ENCODE measurements at regions not wholly inside any gene's neighbourhood (a gene's known extent, or its start where the extent isn't known, plus 50 kb on each side); places are given as distances from the start of the nearest gene placed in this dataset.
"Not testable (repeated sequence)": the region's sequence is repeated elsewhere in the genome, so short reads cannot be mapped to it uniquely, and the experiment has no call there.

DNA sequence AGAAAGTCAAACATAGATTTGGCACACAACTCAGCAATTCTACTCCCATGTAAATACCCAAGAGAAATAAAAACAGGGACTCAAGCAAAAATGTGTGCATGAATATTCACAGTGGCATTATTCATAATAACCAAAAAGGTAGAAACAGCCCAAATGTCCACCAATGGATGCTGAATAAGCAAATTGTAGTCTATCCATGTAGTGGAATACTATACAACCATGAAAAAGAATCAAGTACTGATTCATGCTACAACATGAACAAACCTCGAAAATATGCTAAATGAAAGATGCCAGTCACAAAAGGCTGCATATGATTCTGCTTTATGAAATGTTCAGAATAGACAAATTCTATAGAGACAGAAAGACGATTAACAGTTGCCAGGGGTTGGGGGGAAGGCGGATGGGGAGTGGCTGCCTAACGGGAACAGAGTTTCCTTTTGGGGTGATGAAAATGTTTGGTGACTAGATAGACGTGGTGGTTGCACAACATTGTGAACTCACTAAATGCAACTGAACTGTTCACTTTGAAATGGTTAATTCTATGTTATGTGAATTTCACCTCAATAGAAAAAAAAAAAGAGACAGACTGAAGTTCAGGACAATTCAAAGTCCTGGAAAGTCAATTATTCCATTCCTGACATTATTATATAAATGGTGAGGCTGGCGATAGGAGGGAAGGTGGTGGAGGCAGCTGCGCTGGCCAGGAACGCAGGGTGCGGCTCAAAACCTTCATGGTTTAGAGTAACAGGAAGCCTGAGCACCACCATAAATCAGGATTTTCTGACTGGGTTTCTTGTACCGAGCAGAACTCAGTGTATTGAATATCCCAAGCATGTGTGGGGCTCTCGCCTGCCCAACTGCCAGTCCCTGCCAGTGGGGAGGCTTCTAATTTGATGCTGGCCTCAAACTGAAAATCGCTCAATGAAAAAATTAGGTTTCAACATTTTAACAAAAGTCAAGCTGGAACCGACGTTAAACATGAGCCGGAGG lies 300.9 kb downstream of the C16orf95 start:
- peaks cover 5 to 11% (median 8%) of the 10 kb centered on the region in 3 donors for H3K27me3 Mint-ChIP-seq (ENCODE audit: low read depth in 3 of 3)
- H3K27ac Mint-ChIP-seq = no peak overlapping the region
- H3K4me1 Mint-ChIP-seq = no peaks in the 10 kb centered on the region
- peaks cover 0 to 3% (median 0%) of the 10 kb centered on the region in 6 donors for H3K9me3 Mint-ChIP-seq
- no peak overlapping the region for H3K4me3 Mint-ChIP-seq
- H3K36me3 Mint-ChIP-seq = no peaks in the 10 kb centered on the region
- DNase-seq = no peak

DNA sequence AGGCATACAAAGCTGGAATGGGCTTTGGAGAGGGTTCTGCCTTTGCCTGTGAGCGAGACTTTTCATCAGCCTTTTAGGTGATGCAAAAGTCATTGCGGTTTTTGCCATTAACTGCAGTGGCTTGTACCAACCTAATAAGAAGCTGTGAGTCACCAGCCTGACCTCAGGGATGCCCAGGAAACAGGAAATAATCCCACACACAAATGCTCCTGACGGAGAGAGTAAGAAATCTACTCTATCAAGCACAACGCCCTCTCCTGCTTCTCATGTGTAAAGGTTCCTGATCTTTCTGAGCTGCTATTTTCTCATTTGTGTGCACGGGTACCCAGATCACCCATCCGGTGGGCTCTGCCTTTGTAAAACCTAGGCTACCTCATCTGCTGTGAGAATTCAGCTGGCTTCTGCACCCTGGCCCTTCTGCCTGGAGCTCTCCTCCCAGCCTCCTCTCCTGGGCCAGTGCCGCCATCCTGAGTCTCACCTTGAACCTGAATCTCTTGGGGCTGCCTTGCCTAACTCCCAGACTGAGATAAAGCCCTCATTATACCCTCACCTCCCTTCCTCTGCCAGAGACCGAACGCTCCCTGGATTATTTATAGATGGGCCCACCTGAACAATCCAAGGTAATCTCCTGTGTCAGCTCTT lies 299.7 kb downstream of the C16orf95 start:
- no peak for DNase-seq
- Mint-ChIP-seq H3K27me3 (ENCODE audit: low read depth in 3 of 3) (peaks cover 5 to 11% (median 8%) of the 10 kb centered on the region in 3 donors), H3K36me3 (no peaks in the 10 kb centered on the region), H3K9me3 (peaks cover 0 to 3% (median 0%) of the 10 kb centered on the region in 6 donors), H3K4me1 (no peaks in the 10 kb centered on the region), H3K27ac (no peak overlapping the region), H3K4me3 (no peak overlapping the region)

GRCh38 chr16:87025676-87026075 lies 291.5 kb downstream of the C16orf95 start:
- DNase-seq = no peak
- Mint-ChIP-seq H3K36me3 (no peaks in the 10 kb centered on the region), H3K27ac (no peak overlapping the region), H3K4me1 (no peaks in the 10 kb centered on the region), H3K9me3 (peaks cover 0 to 2% (median 0%) of the 10 kb centered on the region in 6 donors), H3K27me3 (ENCODE audit: low read depth in 3 of 3) (peaks cover 1 to 6% (median 2%) of the 10 kb centered on the region in 3 donors), H3K4me3 (no peak overlapping the region)

DNA sequence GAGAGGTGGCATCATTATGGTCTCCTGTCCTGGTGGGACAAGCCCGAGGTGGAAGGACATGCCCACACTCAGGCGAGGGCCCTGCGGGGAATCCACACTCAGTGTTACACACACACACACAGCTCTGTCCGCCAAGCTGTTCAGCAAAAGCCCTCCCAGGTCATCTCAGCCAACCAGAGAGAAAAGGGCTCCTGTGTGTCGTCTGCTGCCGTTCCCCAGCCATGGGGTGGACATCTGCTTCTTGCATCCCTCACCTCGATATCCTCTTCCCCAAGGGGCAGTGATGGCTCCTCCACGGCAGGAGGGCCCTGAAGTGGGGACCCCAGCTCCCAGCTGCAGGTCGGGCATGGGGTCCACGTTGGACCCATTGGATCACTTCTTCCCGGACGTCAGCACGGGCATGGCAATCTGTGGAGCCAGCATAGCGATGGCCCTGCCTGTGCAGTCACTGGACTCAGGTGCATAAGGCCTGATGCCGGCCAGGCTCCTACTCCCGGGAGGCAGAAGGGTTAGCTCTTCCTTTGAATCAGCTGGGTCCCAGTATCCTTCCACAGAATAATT lies 290.1 kb downstream of the C16orf95 start:
- DNase-seq = no peak
- no peak overlapping the region for H3K4me3 Mint-ChIP-seq
- H3K27me3 Mint-ChIP-seq (ENCODE audit: low read depth in 3 of 3) = peaks cover 1 to 9% (median 2%) of the 10 kb centered on the region in 3 donors
- H3K36me3 Mint-ChIP-seq = no peaks in the 10 kb centered on the region
- H3K9me3 Mint-ChIP-seq = peaks cover 0 to 2% (median 0%) of the 10 kb centered on the region in 6 donors
- H3K4me1 Mint-ChIP-seq = no peaks in the 10 kb centered on the region
- no peak overlapping the region for H3K27ac Mint-ChIP-seq

DNA sequence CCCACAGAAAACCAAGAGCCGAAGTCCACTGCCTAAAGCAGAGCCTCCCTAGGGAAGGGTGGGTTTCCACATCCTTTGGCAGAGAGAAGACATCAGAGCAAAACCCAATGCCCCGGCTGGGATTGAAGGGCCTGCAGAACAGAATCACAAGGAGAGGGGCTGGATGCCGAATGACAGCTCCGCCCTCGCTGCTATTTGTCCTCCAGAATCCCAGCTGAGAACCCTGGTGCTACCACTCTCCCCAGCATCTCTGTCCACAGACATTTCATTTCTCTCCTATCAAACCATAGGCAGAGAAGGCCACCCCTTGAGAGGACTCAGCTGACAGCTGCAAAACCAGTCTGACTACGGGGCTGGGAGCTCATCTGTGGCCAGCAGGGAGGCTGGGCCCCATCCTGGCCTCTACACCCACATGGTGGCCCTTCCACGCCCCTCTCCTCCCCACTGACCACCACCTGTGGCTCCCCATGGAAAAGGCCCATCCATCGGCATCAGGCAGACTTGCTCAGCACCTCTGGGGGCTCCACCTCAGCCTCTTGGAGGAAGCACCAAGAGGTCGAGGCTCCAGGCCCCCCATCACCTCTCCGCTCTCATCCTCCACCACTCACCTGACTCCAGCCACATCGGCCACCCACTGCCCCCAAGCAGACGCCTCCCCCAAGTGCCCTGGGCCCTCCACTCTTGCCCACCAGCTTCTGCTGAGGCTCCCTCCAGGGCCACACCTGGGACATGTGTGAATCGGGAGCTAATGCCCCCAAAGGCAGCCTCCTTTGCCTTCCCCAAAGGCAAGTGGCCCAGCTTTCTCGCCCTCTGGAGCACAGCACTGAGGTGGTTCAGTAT lies 288.5 kb downstream of the C16orf95 start:
- Mint-ChIP-seq H3K27ac (no peak overlapping the region), H3K4me3 (no peak overlapping the region), H3K27me3 (ENCODE audit: low read depth in 3 of 3) (peaks cover 1 to 6% (median 2%) of the 10 kb centered on the region in 3 donors), H3K9me3 (peaks cover 0 to 2% (median 0%) of the 10 kb centered on the region in 6 donors), H3K36me3 (no peaks in the 10 kb centered on the region), H3K4me1 (no peaks in the 10 kb centered on the region)
- no peak for DNase-seq

DNA sequence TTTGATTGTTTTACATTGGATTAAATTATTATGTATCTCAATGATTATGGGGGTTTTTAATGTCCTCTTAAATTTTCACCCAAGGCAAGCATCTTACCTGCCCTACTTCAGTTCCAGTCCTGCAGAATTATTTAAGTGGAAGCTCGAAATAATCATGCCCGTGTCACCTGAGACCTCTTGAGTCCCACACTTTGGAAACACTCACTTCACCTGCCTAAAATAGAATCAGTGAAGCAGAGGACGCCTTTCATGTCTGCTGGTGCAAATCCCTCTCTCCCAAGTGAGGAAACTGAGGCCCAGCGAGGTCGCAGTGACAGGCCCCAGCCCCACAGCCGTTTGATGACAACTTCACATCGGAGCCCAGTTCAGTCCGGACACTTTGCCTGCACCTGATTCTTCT lies 284.6 kb downstream of the C16orf95 start:
- H3K36me3 Mint-ChIP-seq = no peaks in the 10 kb centered on the region
- no peak overlapping the region for H3K4me3 Mint-ChIP-seq
- peaks cover 0 to 8% (median 1%) of the 10 kb centered on the region in 3 donors for H3K27me3 Mint-ChIP-seq (ENCODE audit: low read depth in 3 of 3)

GRCh38 chr16:87033021-87033471 lies 284.1 kb downstream of the C16orf95 start:
- H3K27me3 Mint-ChIP-seq (ENCODE audit: low read depth in 3 of 3) = peaks cover 0 to 8% (median 3%) of the 10 kb centered on the region in 3 donors
- H3K4me3 Mint-ChIP-seq = no peak overlapping the region
- H3K9me3 Mint-ChIP-seq = peaks cover 0 to under 1% (median 0%) of the 10 kb centered on the region in 6 donors
- no peak for DNase-seq
- H3K27ac Mint-ChIP-seq = no peak overlapping the region
- H3K36me3 Mint-ChIP-seq = no peaks in the 10 kb centered on the region
- no peaks in the 10 kb centered on the region for H3K4me1 Mint-ChIP-seq

More for the DNA sequence above, 284.6 kb downstream of the C16orf95 start:
- H3K27ac Mint-ChIP-seq = no peak overlapping the region
- peaks cover 0 to 2% (median 0%) of the 10 kb centered on the region in 6 donors for H3K9me3 Mint-ChIP-seq
- no peaks in the 10 kb centered on the region for H3K4me1 Mint-ChIP-seq
- DNase-seq = no peak

GRCh38 chr16:87033541-87034300 lies 283.5 kb downstream of the C16orf95 start:
- Mint-ChIP-seq H3K4me3 (no peak overlapping the region), H3K4me1 (no peaks in the 10 kb centered on the region), H3K27ac (no peak overlapping the region), H3K27me3 (ENCODE audit: low read depth in 3 of 3) (peaks cover 0 to 8% (median 3%) of the 10 kb centered on the region in 3 donors), H3K9me3 (no peaks in the 10 kb centered on the region), H3K36me3 (no peaks in the 10 kb centered on the region)
- no peak for DNase-seq

- Mint-ChIP-seq H3K4me3 (no peak overlapping the region), H3K9me3 (no peaks in the 10 kb centered on the region), H3K27ac (no peak overlapping the region), H3K36me3 (no peaks in the 10 kb centered on the region), H3K27me3 (ENCODE audit: low read depth in 3 of 3) (peaks cover 0 to 8% (median 3%) of the 10 kb centered on the region in 3 donors), H3K4me1 (no peaks in the 10 kb centered on the region)
- no peak for DNase-seq
Observed at GRCh38 chr16:87034317-87034716, 282.9 kb downstream of the C16orf95 start.

GRCh38 chr16:87035053-87035452 lies 282.1 kb downstream of the C16orf95 start:
- Mint-ChIP-seq H3K4me3 (no peak overlapping the region), H3K27me3 (ENCODE audit: low read depth in 3 of 3) (peaks cover 0 to 8% (median 2%) of the 10 kb centered on the region in 3 donors), H3K4me1 (no peaks in the 10 kb centered on the region), H3K36me3 (no peaks in the 10 kb centered on the region), H3K27ac (no peak overlapping the region), H3K9me3 (no peaks in the 10 kb centered on the region)
- DNase-seq = no peak

DNA sequence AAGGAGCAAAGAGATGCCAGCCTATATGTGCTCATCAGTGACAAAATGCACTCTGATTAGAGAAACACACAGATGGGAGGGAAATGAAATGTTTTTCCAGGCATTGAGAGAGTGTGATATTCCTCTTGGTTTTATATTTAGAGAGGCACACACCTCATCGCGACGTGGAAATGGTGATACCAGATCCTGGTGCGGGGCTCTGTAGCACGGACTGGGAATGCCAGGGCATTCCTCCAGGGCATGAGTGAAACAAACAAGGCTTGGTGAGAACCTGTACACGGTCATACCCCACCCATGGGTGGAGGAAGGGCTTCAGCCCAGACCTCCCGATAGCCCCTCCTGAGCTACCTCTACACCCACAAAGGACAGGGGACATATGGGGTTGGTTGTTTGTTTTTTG lies 280.2 kb downstream of the C16orf95 start:
- Mint-ChIP-seq H3K27ac (no peak overlapping the region), H3K4me3 (no peak overlapping the region), H3K4me1 (no peaks in the 10 kb centered on the region), H3K27me3 (ENCODE audit: low read depth in 3 of 3) (peaks cover 0 to 4% (median 4%) of the 10 kb centered on the region in 3 donors), H3K36me3 (no peaks in the 10 kb centered on the region), H3K9me3 (no peaks in the 10 kb centered on the region)
- no peak for DNase-seq

DNA sequence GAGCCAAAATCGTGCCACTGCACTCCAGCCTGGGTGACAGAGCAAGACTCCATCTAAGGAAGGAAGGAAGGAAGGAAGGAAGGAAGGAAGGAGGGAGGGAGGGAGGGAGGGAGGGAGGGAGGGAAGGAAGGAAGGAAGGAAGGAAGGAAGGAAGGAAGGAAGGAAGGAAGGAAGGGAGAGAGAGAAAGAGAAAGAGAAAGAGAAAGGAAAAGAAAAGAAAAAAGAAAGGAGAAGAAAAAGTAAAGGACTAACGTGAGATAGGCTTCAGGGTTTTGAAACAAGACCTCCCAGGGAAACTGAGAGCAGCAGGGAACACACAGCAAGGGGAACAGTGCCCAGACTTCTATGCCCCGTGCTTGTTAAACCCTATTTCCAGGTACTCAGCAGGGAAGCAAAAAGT lies 278.7 kb downstream of the C16orf95 start:
- not testable (repeated sequence) for H3K4me3 Mint-ChIP-seq; H3K9me3 Mint-ChIP-seq; DNase-seq; H3K27me3 Mint-ChIP-seq (ENCODE audit: low read depth in 3 of 3); H3K36me3 Mint-ChIP-seq; H3K27ac Mint-ChIP-seq; H3K4me1 Mint-ChIP-seq

Data from immature natural killer cell (primary cell).